ENCODE measurements at regions not wholly inside any gene's neighbourhood (a gene's known extent, or its start where the extent isn't known, plus 50 kb on each side); places are given as distances from the start of the nearest gene placed in this dataset.

- TF ChIP-seq CTCF (IDR thresholded peaks at IDR 0.05; ENCODE audit: borderline replicate concordance, extremely low read depth, low read length, poor library complexity, severe bottlenecking) (no peak), EZH2 (IDR thresholded peaks at IDR 0.05; ENCODE audit: borderline replicate concordance, low read depth, low read length, severe bottlenecking) (no peak)
Measured at GRCh38 chr21:38747810-38748209, 57.9 kb upstream of the ETS2 start.

All from DND-41 (cell line).